DND-41 (cell line): ENCODE measurements at regions not wholly inside any gene's neighbourhood (a gene's known extent, or its start where the extent isn't known, plus 50 kb on each side); places are given as distances from the start of the nearest gene placed in this dataset.
"Not testable (repeated sequence)": the region's sequence is repeated elsewhere in the genome, so short reads cannot be mapped to it uniquely, and the experiment has no call there.

Source experiments
- EZH2 ChIP-seq: IDR thresholded peaks from 3 replicates; pipeline ENCODE4 v1.6.1; 2012; ENCODE audit warnings: borderline replicate concordance, low read depth, mild to moderate bottlenecking, moderate library complexity, low read length, inconsistent platforms; ENCODE audit not compliant: severe bottlenecking
- TF ChIP-seq, protein P1 (sequence below): IDR thresholded peaks from 2 replicates; pipeline ENCODE4 v1.5.1; 2012; ENCODE audit warnings: borderline replicate concordance, low read length, moderate library complexity, mild to moderate bottlenecking; ENCODE audit not compliant: poor library complexity, severe bottlenecking; ENCODE audit errors: extremely low read depth

DNA sequence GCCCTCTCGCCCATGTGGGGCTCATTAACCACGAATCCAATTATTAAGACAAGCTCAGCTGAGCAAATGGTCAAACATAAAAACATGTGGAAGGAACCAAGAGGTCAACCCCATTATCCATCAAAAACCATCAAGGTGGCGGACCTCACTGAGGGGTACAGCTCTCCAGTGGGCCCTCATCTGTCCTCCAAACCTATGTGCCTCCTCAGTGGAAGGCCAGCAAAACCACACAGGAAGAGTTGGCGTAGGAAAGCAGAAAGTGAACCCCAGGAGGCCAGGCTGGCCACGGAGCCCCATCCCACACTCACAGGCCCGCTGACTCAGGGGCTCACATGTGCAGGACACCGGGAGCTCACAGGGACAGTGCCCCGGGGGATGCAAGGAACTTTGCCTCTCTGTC lies 66.5 kb upstream of the CLEC6A start:
- TF ChIP-seq, protein P1, sequence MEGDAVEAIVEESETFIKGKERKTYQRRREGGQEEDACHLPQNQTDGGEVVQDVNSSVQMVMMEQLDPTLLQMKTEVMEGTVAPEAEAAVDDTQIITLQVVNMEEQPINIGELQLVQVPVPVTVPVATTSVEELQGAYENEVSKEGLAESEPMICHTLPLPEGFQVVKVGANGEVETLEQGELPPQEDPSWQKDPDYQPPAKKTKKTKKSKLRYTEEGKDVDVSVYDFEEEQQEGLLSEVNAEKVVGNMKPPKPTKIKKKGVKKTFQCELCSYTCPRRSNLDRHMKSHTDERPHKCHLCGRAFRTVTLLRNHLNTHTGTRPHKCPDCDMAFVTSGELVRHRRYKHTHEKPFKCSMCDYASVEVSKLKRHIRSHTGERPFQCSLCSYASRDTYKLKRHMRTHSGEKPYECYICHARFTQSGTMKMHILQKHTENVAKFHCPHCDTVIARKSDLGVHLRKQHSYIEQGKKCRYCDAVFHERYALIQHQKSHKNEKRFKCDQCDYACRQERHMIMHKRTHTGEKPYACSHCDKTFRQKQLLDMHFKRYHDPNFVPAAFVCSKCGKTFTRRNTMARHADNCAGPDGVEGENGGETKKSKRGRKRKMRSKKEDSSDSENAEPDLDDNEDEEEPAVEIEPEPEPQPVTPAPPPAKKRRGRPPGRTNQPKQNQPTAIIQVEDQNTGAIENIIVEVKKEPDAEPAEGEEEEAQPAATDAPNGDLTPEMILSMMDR, result not testable (repeated sequence)
- TF ChIP-seq EZH2, result not testable (repeated sequence)
